Keratinocyte (primary cell): ENCODE measurements at regions not wholly inside any gene's neighbourhood (a gene's known extent, or its start where the extent isn't known, plus 50 kb on each side); places are given as distances from the start of the nearest gene placed in this dataset.

Experiments
- DNase-seq: peaks from one replicate; pipeline ENCODE4 v3.0.0-alpha.2; 2011; ENCODE audit warnings: low read depth, missing footprints, low spot score
- FAIRE-seq: peaks from 2 replicates; lab custom pipeline; 2011; peaks lifted over from hg19 to GRCh38; lab: Jason Lieb, UNC
- H2AFZ ChIP-seq: 2 replicates; pipeline ENCODE4 v1.6.0; 2012; ENCODE audit warnings: low read length, control low read depth, inconsistent platforms; ENCODE audit not compliant: control insufficient read depth
- H3K27ac ChIP-seq: 2 replicates; pipeline ENCODE4 v1.5.1; 2011; ENCODE audit warnings: low read length; ENCODE audit not compliant: control insufficient read depth, insufficient read depth
- H3K27me3 ChIP-seq: 3 replicates; pipeline ENCODE4 v1.6.0; 2011; ENCODE audit warnings: low read length; ENCODE audit not compliant: control insufficient read depth, insufficient read depth; ENCODE audit errors: extremely low read depth
- H3K36me3 ChIP-seq, 2 experiments: 2 replicates in 1 of 2; 3 replicates in 1 of 2; pipeline ENCODE4 v1.5.1; 2011; ENCODE audit warnings: low read length in 2 of 2, mild to moderate bottlenecking in 1 of 2; ENCODE audit not compliant: control insufficient read depth in 2 of 2, insufficient read depth in 2 of 2; ENCODE audit errors: extremely low read depth in 1 of 2
- H3K4me1 ChIP-seq: 3 replicates; pipeline ENCODE4 v1.5.1; 2011; ENCODE audit warnings: low read length; ENCODE audit not compliant: control insufficient read depth, insufficient read depth; ENCODE audit errors: extremely low read depth
- H3K4me2 ChIP-seq: 3 replicates; pipeline ENCODE4 v1.6.0; 2011; ENCODE audit warnings: low read depth, low read length; ENCODE audit not compliant: control insufficient read depth, insufficient read depth; ENCODE audit errors: extremely low read depth
- H3K4me3 ChIP-seq, 3 experiments: fragments of 200-600 bp in 1 of 3; sonication (generic) in 1 of 3; 2 replicates in 2 of 3; 3 replicates in 1 of 3; pipeline ENCODE4 v1.5.1; 2011 to 2016; ENCODE audit warnings: low read length in 3 of 3, mild to moderate bottlenecking in 3 of 3, control low read depth in 2 of 3, inconsistent platforms in 1 of 3, low read depth in 1 of 3, mixed read lengths in 1 of 3, mixed run types in 1 of 3, moderate library complexity in 1 of 3; ENCODE audit not compliant: control insufficient read depth in 2 of 3, insufficient read depth in 2 of 3; ENCODE audit errors: extremely low read depth in 1 of 3
- H3K79me2 ChIP-seq: 2 replicates; pipeline ENCODE4 v1.6.0; 2012; ENCODE audit warnings: low read length; ENCODE audit not compliant: control insufficient read depth, insufficient read depth
- H3K9ac ChIP-seq: 3 replicates; pipeline ENCODE4 v1.6.0; 2011; ENCODE audit warnings: low read length; ENCODE audit not compliant: control insufficient read depth, insufficient read depth; ENCODE audit errors: extremely low read depth
- H3K9me1 ChIP-seq: 3 replicates; pipeline ENCODE4 v1.6.0; 2011; ENCODE audit warnings: low read length; ENCODE audit not compliant: control insufficient read depth, insufficient read depth; ENCODE audit errors: extremely low read depth
- H3K9me3 ChIP-seq: 2 replicates; pipeline ENCODE4 v1.5.1; 2012; ENCODE audit warnings: low read depth, low read length; ENCODE audit not compliant: control insufficient read depth
- H4K20me1 ChIP-seq: 3 replicates; pipeline ENCODE4 v1.6.0; 2011; ENCODE audit warnings: low read length; ENCODE audit not compliant: control insufficient read depth, insufficient read depth; ENCODE audit errors: extremely low read depth
- CTCF ChIP-seq, 3 experiments: IDR thresholded peaks in 1 of 3; conservative IDR thresholded peaks in 1 of 3; optimal IDR thresholded peaks in 1 of 3; 2 replicates in 2 of 3; 3 replicates in 1 of 3; pipeline versions ENCODE3 to v1.5.1; 2011; ENCODE audit warnings: low read length in 3 of 3, mild to moderate bottlenecking in 3 of 3, moderate library complexity in 2 of 3, control low read depth in 1 of 3, inconsistent platforms in 1 of 3; ENCODE audit not compliant: insufficient read depth in 2 of 3; ENCODE audit errors: extremely low read depth in 1 of 3
- EZH2 ChIP-seq: IDR thresholded peaks from one replicate; pipeline ENCODE4 v1.6.1; 2012; ENCODE audit warnings: inconsistent platforms, mild to moderate bottlenecking, low read length, moderate library complexity
- dilution Hi-C: fragments of 300-500 bp; cut with MboI; formaldehyde crosslinking; loops from one replicate; pipeline ENCODE4 v1.7.0; 2020; ENCODE audit warnings: low sequenced_read_pairs; ENCODE audit not compliant: extremely low pct_ligation_motif_present

- Histone ChIP-seq H3K9ac (no peak overlapping the region), H3K27me3 (no peaks in the 10 kb centered on the region), H3K9me3 (no peaks in the 10 kb centered on the region), H3K36me3 (no peaks in the 10 kb centered on the region), H3K4me1 (no peaks in the 10 kb centered on the region), H2AFZ (no peak overlapping the region), H3K9me1 (no peaks in the 10 kb centered on the region), H3K4me2 (no peak overlapping the region), H3K79me2 (no peaks in the 10 kb centered on the region), H4K20me1 (no peaks in the 10 kb centered on the region), H3K27ac (no peak overlapping the region), H3K4me3 (no peak overlapping the region)
- no peak for TF ChIP-seq CTCF (optimal IDR thresholded peaks at IDR 0.05 in 1 of 3, IDR thresholded peaks at IDR 0.05 in 1 of 3, conservative IDR thresholded peaks at IDR 0.05 in 1 of 3; ENCODE audit: extremely low read depth in 1 of 3, insufficient read depth in 2 of 3, low read length in 3 of 3)
- no peak for TF ChIP-seq EZH2
- FAIRE-seq, result no peak
- no peak for DNase-seq
- dilution Hi-C loops, result no loop called here
Measured at GRCh38 chr7:69192134-69192533, 406.1 kb upstream of the AUTS2 start.

GRCh38 chr7:69193061-69193460 is 405.2 kb upstream of the AUTS2 start:
- H3K79me2 ChIP-seq, result no peaks in the 10 kb centered on the region
- dilution Hi-C loops, result no loop called here

More at GRCh38 chr7:69193061-69193460, 405.2 kb upstream of the AUTS2 start:
- no peaks in the 10 kb centered on the region for H3K36me3 ChIP-seq
- no peak overlapping the region for H3K27ac ChIP-seq
- H3K9ac ChIP-seq, result no peak overlapping the region
- DNase-seq, result no peak
- H3K9me3 ChIP-seq, result no peaks in the 10 kb centered on the region
- no peak for TF ChIP-seq EZH2
- TF ChIP-seq CTCF (optimal IDR thresholded peaks at IDR 0.05 in 1 of 3, IDR thresholded peaks at IDR 0.05 in 1 of 3, conservative IDR thresholded peaks at IDR 0.05 in 1 of 3; ENCODE audit: extremely low read depth in 1 of 3, insufficient read depth in 2 of 3, low read length in 3 of 3), result no peak
- FAIRE-seq, result no peak
- no peaks in the 10 kb centered on the region for H3K9me1 ChIP-seq
- H3K4me1 ChIP-seq, result no peaks in the 10 kb centered on the region
- H3K4me3 ChIP-seq, result no peak overlapping the region
- H3K27me3 ChIP-seq, result no peaks in the 10 kb centered on the region
- H3K4me2 ChIP-seq, result no peak overlapping the region
- H4K20me1 ChIP-seq, result no peaks in the 10 kb centered on the region
- no peak overlapping the region for H2AFZ ChIP-seq
